ENCODE measurements at regions not wholly inside any gene's neighbourhood (a gene's known extent, or its start where the extent isn't known, plus 50 kb on each side); places are given as distances from the start of the nearest gene placed in this dataset.

- no peak for DNase-seq
Measured at GRCh38 chr2:16291731-16292550, 351.6 kb downstream of the MYCN start.

GRCh38 chr2:16291226-16291625 lies 350.9 kb downstream of the MYCN start:
- DNase-seq = no peak

GRCh38 chr2:16290311-16291020 lies 350.1 kb downstream of the MYCN start:
- DNase-seq = no peak

GRCh38 chr2:16288371-16289112 lies 348.2 kb downstream of the MYCN start:
- DNase-seq = no peak

- DNase-seq = no peak
Measured at GRCh38 chr2:16287831-16288230, 347.5 kb downstream of the MYCN start.

GRCh38 chr2:16287281-16287680 lies 346.9 kb downstream of the MYCN start:
- DNase-seq = no peak

GRCh38 chr2:16285813-16286510 lies 345.6 kb downstream of the MYCN start:
- DNase-seq = no peak

- no peak for DNase-seq
Measured at GRCh38 chr2:16284941-16285625, 344.7 kb downstream of the MYCN start.

- no peak for DNase-seq
Measured at GRCh38 chr2:16283071-16283850, 342.9 kb downstream of the MYCN start.

- DNase-seq = no peak
Measured at GRCh38 chr2:16282511-16282910, 342.2 kb downstream of the MYCN start.

GRCh38 chr2:16281451-16282335 lies 341.3 kb downstream of the MYCN start:
- DNase-seq = peak; percentile 68

- no peak for DNase-seq
Measured at GRCh38 chr2:16280081-16280480, 339.7 kb downstream of the MYCN start.

GRCh38 chr2:16279641-16280040 lies 339.3 kb downstream of the MYCN start:
- no peak for DNase-seq

- DNase-seq = no peak
Measured at GRCh38 chr2:16279201-16279570, 338.8 kb downstream of the MYCN start.

GRCh38 chr2:16278421-16279200 lies 338.3 kb downstream of the MYCN start:
- no peak for DNase-seq

GRCh38 chr2:16277117-16277516 lies 336.8 kb downstream of the MYCN start:
- DNase-seq = no peak

GRCh38 chr2:16275661-16276060 lies 335.3 kb downstream of the MYCN start:
- no peak for DNase-seq

GRCh38 chr2:16275131-16275530 lies 334.8 kb downstream of the MYCN start:
- no peak for DNase-seq

- DNase-seq = no peak
Measured at GRCh38 chr2:16273111-16273510, 332.8 kb downstream of the MYCN start.

Measured in right kidney (tissue), 1 donor.